ENCODE measurements at regions not wholly inside any gene's neighbourhood (a gene's known extent, or its start where the extent isn't known, plus 50 kb on each side); places are given as distances from the start of the nearest gene placed in this dataset.

DNA sequence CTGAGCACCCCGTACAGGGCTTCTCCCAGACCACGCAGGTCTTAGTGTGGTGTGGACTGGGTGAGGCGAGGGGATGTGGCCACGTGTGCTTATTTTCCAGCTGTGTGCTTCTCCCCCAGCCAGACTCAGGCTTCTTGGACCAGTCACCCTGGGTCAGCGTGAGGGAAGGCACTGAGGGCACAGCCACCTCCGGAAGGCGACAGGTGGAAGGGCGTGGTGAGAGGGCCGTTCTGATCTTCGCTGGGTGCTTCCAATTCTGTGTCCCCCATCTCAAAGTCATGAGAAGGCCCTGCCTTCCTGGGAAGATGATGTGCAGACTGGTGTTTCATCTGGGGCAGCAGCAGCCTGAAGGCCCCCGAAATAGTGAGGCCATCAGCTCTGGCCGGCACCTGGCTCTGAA, 169.7 kb upstream of the MYCN start:
- TF ChIP-seq CTCF (IDR thresholded peaks at IDR 0.05; ENCODE audit: low read depth, low read length): no peak
- TF ChIP-seq EZH2phosphoT487 (IDR thresholded peaks at IDR 0.05; ENCODE audit: low read depth): no peak

All from OCI-LY3 (cell line).